Astrocyte (in vitro differentiated cells and primary cell): ENCODE measurements at regions not wholly inside any gene's neighbourhood (a gene's known extent, or its start where the extent isn't known, plus 50 kb on each side); places are given as distances from the start of the nearest gene placed in this dataset.

Experiments
- CTCF ChIP-seq: IDR thresholded peaks from 2 replicates; pipeline ENCODE4 v1.5.1; 2011; ENCODE audit warnings: low read depth, mild to moderate bottlenecking, inconsistent platforms, low read length, moderate library complexity; ENCODE audit not compliant: insufficient read depth
- EZH2 ChIP-seq: IDR thresholded peaks from 2 replicates; pipeline ENCODE4 v1.6.1; 2012; ENCODE audit warnings: mild to moderate bottlenecking, low read length, inconsistent platforms; ENCODE audit not compliant: insufficient read depth

DNA sequence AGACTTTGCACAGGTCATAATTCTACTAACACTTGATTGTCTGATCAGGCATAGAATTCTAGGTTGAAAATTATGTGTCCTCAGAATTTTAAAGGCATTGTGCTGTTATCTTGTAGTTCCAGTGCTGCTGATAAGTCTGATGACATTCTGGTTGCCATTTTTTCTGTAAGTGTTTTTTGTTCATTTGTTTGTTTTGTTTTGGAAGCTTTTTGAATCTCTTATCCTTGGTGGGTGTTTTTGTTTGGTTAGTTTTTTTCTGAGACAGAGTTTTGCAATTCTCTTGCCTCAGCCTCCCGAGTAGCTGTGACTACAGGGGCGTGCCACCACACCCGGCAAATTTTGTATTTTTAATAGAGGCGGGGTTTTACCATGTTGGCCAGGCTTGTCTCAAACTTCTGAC is 178.9 kb downstream of the CCDC71L start:
- no peak for TF ChIP-seq CTCF
- TF ChIP-seq EZH2, result no peak
